Activated CD8-positive, alpha-beta memory T cell treated with anti-CD3 and anti-CD28 coated beads, Interleukin-2, amount 50 U/mL, for 48 hours (primary cell): ENCODE measurements at regions not wholly inside any gene's neighbourhood (a gene's known extent, or its start where the extent isn't known, plus 50 kb on each side); places are given as distances from the start of the nearest gene placed in this dataset.
"Not testable (repeated sequence)": the region's sequence is repeated elsewhere in the genome, so short reads cannot be mapped to it uniquely, and the experiment has no call there.

Experiments
- DNase-seq: peaks from one replicate; pipeline ENCODE4 v3.0.0-alpha.2; 2020

- no peak for DNase-seq
These were observed 52.8 kb upstream of the IL1RAPL2 start for GRCh38 chrX:104513162-104513561.

GRCh38 chrX:104510801-104511200 is 55.2 kb upstream of the IL1RAPL2 start:
- DNase-seq = no peak

DNA sequence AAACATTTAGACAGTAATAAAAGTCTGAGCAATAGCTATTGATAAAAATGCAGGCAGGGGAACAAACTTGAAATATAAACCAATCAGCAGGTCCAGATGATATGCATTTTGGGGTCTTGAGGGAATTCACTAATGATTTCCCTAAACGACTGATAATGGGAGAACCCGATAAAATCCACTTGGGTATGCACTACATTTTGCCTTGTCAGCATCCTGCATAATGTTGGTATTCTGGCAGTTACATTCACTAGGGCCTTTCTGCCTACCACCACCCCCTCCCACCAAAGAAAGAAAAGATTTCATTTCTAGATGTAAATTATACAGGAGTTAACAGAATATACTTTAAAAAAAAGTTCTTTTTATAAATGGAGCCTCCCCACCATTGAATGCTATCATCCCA is 63.5 kb upstream of the IL1RAPL2 start:
- DNase-seq = no peak

DNA sequence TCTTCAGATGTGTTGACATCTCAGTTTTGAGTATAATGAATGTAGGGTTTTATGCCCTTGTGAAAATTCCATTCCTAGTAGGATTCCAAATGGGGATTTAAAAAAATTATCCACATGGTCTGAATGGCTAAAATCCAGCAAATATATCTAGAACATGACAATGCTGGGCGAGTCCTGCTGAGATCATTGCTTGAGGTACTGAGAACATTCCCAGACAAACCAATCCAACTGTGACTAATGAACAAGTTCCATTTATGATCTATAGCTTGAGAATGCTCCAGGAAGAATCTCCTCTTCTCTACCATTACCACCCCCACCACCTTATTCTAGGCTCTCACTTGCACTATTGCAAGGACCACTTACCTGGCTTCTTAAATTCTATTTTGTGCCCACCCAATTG is 77.2 kb upstream of the IL1RAPL2 start:
- DNase-seq = no peak

- DNase-seq = no peak
These were observed 79.3 kb upstream of the IL1RAPL2 start for GRCh38 chrX:104486691-104487090.

DNA sequence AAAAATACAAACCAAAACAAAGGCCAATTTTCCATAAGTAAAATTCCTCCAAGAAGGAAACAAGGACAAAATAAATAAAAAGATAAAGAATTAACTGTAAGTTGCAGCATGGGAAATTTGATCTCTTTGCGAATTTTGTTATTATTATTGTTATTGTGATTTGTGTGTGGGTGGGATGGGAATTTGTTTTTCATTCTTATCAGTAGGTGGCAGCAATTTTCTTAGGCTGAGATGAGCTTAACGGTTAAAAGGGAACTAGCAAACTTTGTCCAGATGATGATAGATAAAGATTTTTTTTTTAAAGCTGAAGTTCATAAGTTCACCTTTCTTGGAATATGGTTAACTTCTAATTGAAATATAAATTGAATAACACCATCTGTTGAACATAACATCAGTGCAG is 83.2 kb upstream of the IL1RAPL2 start:
- DNase-seq = no peak

DNA sequence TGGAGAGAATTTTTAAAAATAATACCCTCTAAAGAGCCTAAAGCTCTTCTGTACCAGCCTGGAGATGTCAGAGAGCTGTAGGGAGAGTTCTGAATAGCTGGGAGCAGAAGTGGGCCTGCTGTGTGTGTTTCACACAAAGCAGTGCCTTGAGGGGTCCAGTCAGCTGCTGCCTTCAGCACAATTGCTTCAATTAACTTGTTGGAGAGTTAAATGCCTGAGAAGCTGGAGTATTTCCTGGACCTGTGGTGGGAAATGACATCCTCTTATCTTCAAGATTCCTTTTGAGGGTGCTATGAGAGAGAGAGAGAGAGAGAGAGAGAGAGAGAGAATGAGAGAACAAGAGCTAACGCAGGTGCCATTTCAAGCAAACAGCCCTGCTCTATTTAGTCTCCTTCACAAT is 96.2 kb upstream of the IL1RAPL2 start:
- no peak for DNase-seq

DNA sequence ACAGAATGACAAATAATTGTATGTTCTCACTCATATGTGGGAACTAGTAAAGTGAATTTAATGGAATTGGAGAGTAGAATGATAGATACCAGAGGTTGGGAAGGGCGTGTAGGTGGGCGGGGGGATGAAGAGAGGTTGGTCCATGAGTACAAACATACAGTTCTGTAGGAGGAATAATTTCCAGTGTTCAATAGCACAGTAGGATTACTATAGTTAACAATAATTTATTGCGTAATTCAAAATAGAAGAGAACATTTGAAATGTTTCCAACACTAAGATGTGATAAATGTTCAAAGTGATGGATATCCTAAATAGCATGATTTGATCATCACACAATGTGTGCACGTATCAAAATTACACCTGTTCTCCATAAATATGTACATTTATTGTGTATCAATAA is 106.2 kb upstream of the IL1RAPL2 start:
- DNase-seq = no peak

- DNase-seq = not testable (repeated sequence)
These were observed 108.9 kb upstream of the IL1RAPL2 start for GRCh38 chrX:104457130-104457529.

GRCh38 chrX:104450316-104450715 is 115.7 kb upstream of the IL1RAPL2 start:
- DNase-seq = no peak

DNA sequence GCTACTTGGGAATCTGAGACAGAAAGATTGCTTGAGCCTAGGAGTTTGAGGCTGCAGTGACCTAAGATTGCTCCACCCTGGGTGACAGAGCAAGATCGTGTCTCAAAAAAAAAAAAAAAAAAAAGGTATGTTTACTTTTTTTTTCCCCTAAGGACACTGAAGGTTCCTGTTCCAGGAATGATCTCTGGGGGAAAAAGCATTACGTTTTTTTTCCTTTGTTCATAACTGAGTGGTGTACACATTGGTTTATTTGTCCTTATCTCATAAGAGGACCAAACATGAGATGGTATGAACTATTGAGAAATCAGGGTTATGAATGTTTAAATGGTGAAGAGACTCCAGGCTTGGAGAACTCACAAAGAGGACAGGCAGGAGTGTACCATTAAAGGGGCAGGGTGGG is 120.4 kb upstream of the IL1RAPL2 start:
- no peak for DNase-seq

GRCh38 chrX:104435249-104435648 is 130.8 kb upstream of the IL1RAPL2 start:
- no peak for DNase-seq

GRCh38 chrX:104432321-104432720 is 133.7 kb upstream of the IL1RAPL2 start:
- DNase-seq = no peak

DNA sequence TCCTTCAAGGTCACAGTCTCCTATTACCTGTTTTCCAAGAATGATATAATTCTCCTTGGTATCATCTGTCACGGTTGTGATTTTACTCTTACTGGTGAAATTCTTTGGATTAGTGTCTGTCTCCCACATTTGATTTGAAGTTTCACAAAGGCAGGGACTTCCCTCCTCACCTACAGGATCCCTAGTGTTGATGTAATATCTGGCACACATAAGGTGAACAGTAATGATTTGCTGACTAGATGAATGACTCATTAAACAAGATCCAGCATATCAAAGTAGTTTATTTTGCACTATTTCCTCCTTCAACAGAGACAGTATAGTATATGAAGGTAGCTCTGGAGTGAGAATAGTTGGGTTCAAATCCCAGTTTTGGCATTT is 135.3 kb upstream of the IL1RAPL2 start:
- no peak for DNase-seq

DNA sequence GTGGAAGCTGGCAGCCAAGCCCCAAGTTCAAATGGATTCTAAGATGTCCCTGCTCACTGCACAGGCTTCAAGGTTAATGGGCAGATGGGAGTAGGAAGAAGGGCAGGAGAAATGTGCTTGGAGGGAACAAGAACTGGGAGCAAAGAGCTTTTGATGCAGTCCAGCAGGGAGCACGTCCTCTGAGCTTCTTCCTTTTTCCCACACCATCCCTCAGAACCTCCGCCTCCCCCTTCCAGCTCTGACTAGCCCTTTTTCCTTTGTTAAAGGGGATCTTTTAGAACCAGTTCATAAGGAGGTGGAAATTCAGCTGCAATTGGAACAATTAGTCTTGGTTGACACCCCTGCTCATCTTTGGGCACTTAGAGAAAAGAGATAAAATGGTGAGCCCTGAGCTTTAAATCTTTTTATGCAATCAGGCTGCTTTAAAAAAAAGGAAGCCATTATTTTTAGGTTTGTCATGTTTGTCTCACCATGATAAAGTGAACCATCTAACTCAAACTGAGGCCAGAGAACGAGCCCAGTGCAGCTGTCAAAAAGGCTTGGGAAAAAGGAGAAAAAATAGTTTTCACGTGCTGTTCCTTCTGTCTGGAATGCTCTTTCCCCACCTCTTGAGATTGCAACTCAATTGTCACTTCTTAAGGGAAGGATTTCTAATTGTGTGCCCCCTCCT is 135.8 kb upstream of the IL1RAPL2 start:
- no peak for DNase-seq

GRCh38 chrX:104428231-104428630 is 137.8 kb upstream of the IL1RAPL2 start:
- no peak for DNase-seq

GRCh38 chrX:104427693-104428092 is 138.3 kb upstream of the IL1RAPL2 start:
- no peak for DNase-seq

GRCh38 chrX:104427073-104427472 is 138.9 kb upstream of the IL1RAPL2 start:
- no peak for DNase-seq

- DNase-seq = no peak
These were observed 145.1 kb upstream of the IL1RAPL2 start for GRCh38 chrX:104420907-104421306.

DNA sequence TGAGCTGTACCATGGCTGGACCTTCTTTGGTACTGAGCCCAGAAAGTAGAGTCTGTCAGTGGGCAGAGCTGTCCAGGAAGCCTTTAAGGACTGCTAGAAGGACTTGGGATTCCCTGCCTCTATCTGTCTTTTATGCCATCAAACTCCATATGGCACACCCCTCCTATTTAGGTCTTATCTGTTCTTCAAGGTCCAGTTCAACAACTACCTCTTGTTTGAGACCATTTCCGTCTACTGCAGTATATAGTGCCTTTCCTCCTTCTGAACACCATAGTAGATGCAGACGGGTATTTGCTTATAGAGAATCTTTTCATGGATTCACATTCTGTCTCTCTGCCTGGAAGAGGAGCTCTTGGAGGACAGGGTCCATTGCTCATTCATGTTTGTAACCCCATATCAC is 146.1 kb upstream of the IL1RAPL2 start:
- no peak for DNase-seq

GRCh38 chrX:104419211-104419610 is 146.8 kb upstream of the IL1RAPL2 start:
- no peak for DNase-seq

DNA sequence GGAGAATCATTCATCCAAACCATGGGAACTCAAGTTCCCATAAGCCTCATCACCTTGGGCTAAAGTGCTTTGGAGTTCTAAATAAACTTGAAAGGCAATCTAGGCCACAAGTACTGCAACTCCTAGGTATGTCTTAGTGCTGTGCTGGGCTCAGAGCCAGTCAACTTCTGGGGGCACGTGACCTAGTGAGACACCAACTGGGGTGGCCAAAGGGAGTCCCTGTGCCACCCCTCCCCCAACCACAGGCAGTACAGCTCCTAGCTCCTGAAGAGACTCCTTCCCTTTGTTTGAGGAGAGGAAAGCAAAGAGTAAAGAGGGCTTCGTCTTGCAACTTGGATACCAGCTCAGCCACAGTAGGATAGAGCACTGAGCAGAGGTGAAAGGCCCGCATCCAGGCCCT is 154.2 kb upstream of the IL1RAPL2 start:
- DNase-seq = no peak

- no peak for DNase-seq
These were observed 145.7 kb upstream of the ESX1 start for GRCh38 chrX:104400387-104400786.

- DNase-seq = no peak
These were observed 137.6 kb upstream of the ESX1 start for GRCh38 chrX:104392350-104392749.

DNA sequence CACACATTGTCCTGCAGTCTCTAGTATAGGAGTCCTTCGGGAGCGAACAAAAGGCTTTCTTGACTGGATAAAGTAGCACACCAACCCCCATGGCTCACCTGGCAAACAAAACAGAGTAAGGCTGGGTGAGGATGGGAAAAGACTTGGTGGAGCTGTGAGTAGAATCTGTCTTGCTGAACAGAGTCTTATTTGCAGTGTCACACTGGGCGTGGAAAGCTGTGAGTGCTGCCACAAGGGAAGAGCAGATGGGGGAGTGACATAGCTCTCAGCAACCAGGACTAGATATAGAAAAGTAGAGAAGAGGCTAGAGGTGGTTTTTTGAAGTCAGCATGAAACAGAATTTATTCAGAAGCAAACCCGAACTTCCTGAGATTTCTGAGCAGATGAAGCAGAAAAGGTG is 137.2 kb upstream of the ESX1 start:
- no peak for DNase-seq

DNA sequence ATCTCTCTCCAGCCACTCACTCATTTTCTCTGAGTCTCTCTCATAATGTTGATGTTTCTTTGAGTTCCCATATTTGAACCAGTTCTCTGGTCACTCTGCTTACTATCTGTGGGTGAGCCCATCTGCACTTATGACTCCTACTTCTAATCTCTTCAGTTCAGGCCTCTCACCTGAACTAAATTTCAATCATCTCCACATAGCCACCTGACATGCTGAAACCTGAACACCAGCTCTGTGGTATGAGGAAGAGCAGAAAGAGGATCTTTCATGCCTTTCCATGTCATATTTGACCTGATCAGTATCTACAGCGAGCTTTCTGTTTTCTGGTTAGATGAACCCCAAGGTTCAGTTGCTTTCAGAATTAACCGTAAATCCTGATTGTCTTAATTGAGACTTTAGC is 122.2 kb upstream of the ESX1 start:
- no peak for DNase-seq
